ENCODE measurements at regions not wholly inside any gene's neighbourhood (a gene's known extent, or its start where the extent isn't known, plus 50 kb on each side); places are given as distances from the start of the nearest gene placed in this dataset.

- TF ChIP-seq CTCF (IDR thresholded peaks at IDR 0.05; ENCODE audit: low read depth, low read length) (no peak), EZH2phosphoT487 (IDR thresholded peaks at IDR 0.05; ENCODE audit: low read depth) (no peak)
Observed at GRCh38 chr6:95660544-95660943, 83.2 kb downstream of the MANEA start.

Data from OCI-LY3 (cell line).